ENCODE measurements at regions not wholly inside any gene's neighbourhood (a gene's known extent, or its start where the extent isn't known, plus 50 kb on each side); places are given as distances from the start of the nearest gene placed in this dataset.

GRCh38 chr3:174659511-174659910 lies 199.6 kb upstream of the NAALADL2 start:
- Histone ChIP-seq H3K4me3 (ENCODE audit: low read length) (no peak overlapping the region), H3K36me3 (ENCODE audit: insufficient read depth, low read length) (no peaks in the 10 kb centered on the region), H3K27me3 (ENCODE audit: insufficient read depth, low read length) (no peaks in the 10 kb centered on the region), H3K4me1 (ENCODE audit: insufficient read depth, low read length) (no peaks in the 10 kb centered on the region), H3K9ac (ENCODE audit: low read depth, low read length) (no peak overlapping the region), H3K27ac (ENCODE audit: low read depth, low read length) (no peak overlapping the region), H3K9me3 (ENCODE audit: insufficient read depth, low read depth, low read length) (no peaks in the 10 kb centered on the region)
- WGBS = 90% methylated on average over 3 of the region's 3 CpGs

- H3K4me3 ChIP-seq (ENCODE audit: low read length) = no peak overlapping the region
- 97% methylated on average over 2 of the region's 3 CpGs for WGBS
Measured at GRCh38 chr3:174662653-174663052, 196.5 kb upstream of the NAALADL2 start.

GRCh38 chr3:174667386-174667785 lies 191.7 kb upstream of the NAALADL2 start:
- Histone ChIP-seq H3K27me3 (ENCODE audit: insufficient read depth, low read length) (no peaks in the 10 kb centered on the region), H3K9ac (ENCODE audit: low read depth, low read length) (no peak overlapping the region), H3K4me3 (ENCODE audit: low read length) (no peak overlapping the region), H3K36me3 (ENCODE audit: insufficient read depth, low read length) (no peaks in the 10 kb centered on the region), H3K27ac (ENCODE audit: low read depth, low read length) (no peak overlapping the region), H3K9me3 (ENCODE audit: insufficient read depth, low read depth, low read length) (no peaks in the 10 kb centered on the region), H3K4me1 (ENCODE audit: insufficient read depth, low read length) (no peaks in the 10 kb centered on the region)
- WGBS = 96% methylated on average over 1 of the region's 1 CpG

More at GRCh38 chr3:174662653-174663052, 196.5 kb upstream of the NAALADL2 start:
- Histone ChIP-seq H3K27ac (ENCODE audit: low read depth, low read length) (no peak overlapping the region), H3K4me1 (ENCODE audit: insufficient read depth, low read length) (no peaks in the 10 kb centered on the region), H3K9me3 (ENCODE audit: insufficient read depth, low read depth, low read length) (no peaks in the 10 kb centered on the region), H3K36me3 (ENCODE audit: insufficient read depth, low read length) (no peaks in the 10 kb centered on the region), H3K9ac (ENCODE audit: low read depth, low read length) (no peak overlapping the region), H3K27me3 (ENCODE audit: insufficient read depth, low read length) (no peaks in the 10 kb centered on the region)

- Histone ChIP-seq H3K9me3 (ENCODE audit: insufficient read depth, low read depth, low read length) (no peaks in the 10 kb centered on the region), H3K4me1 (ENCODE audit: insufficient read depth, low read length) (no peaks in the 10 kb centered on the region), H3K36me3 (ENCODE audit: insufficient read depth, low read length) (no peaks in the 10 kb centered on the region), H3K27me3 (ENCODE audit: insufficient read depth, low read length) (no peaks in the 10 kb centered on the region), H3K4me3 (ENCODE audit: low read length) (no peak overlapping the region), H3K9ac (ENCODE audit: low read depth, low read length) (no peak overlapping the region), H3K27ac (ENCODE audit: low read depth, low read length) (no peak overlapping the region)
- 100% methylated on average over 1 of the region's 2 CpGs for WGBS
Measured at GRCh38 chr3:174675406-174675805, 183.7 kb upstream of the NAALADL2 start.

GRCh38 chr3:174681784-174682183 lies 177.3 kb upstream of the NAALADL2 start:
- no peaks in the 10 kb centered on the region for H3K27me3 ChIP-seq (ENCODE audit: insufficient read depth, low read length)
- no peak overlapping the region for H3K27ac ChIP-seq (ENCODE audit: low read depth, low read length)
- no peak overlapping the region for H3K4me3 ChIP-seq (ENCODE audit: low read length)
- no peaks in the 10 kb centered on the region for H3K36me3 ChIP-seq (ENCODE audit: insufficient read depth, low read length)
- 92% methylated on average over 1 of the region's 1 CpG for WGBS
- no peaks in the 10 kb centered on the region for H3K4me1 ChIP-seq (ENCODE audit: insufficient read depth, low read length)
- H3K9me3 ChIP-seq (ENCODE audit: insufficient read depth, low read depth, low read length) = no peaks in the 10 kb centered on the region
- H3K9ac ChIP-seq (ENCODE audit: low read depth, low read length) = no peak overlapping the region

- WGBS = 93% methylated on average over 4 of the region's 4 CpGs
- Histone ChIP-seq H3K36me3 (ENCODE audit: insufficient read depth, low read length) (no peaks in the 10 kb centered on the region), H3K27ac (ENCODE audit: low read depth, low read length) (no peak overlapping the region), H3K4me3 (ENCODE audit: low read length) (no peak overlapping the region), H3K4me1 (ENCODE audit: insufficient read depth, low read length) (0 out of 2 replicates have a peak, but pooled peaks cover 3% of the 10 kb centered on the region), H3K9ac (ENCODE audit: low read depth, low read length) (no peak overlapping the region), H3K9me3 (ENCODE audit: insufficient read depth, low read depth, low read length) (no peaks in the 10 kb centered on the region), H3K27me3 (ENCODE audit: insufficient read depth, low read length) (no peaks in the 10 kb centered on the region)
Measured at GRCh38 chr3:174685796-174686195, 173.3 kb upstream of the NAALADL2 start.

- WGBS = 100% methylated on average over 1 of the region's 1 CpG
- H3K36me3 ChIP-seq (ENCODE audit: insufficient read depth, low read length) = no peaks in the 10 kb centered on the region
- H3K9me3 ChIP-seq (ENCODE audit: insufficient read depth, low read depth, low read length) = no peaks in the 10 kb centered on the region
- no peak overlapping the region for H3K27ac ChIP-seq (ENCODE audit: low read depth, low read length)
- no peak overlapping the region for H3K9ac ChIP-seq (ENCODE audit: low read depth, low read length)
- peaks cover 7% of the 10 kb centered on the region; the same call in 1 of the 2 replicates for H3K4me1 ChIP-seq (ENCODE audit: insufficient read depth, low read length)
- H3K27me3 ChIP-seq (ENCODE audit: insufficient read depth, low read length) = no peaks in the 10 kb centered on the region
- no peak overlapping the region for H3K4me3 ChIP-seq (ENCODE audit: low read length)
Measured at GRCh38 chr3:174697310-174697709, 161.8 kb upstream of the NAALADL2 start.

- no peaks in the 10 kb centered on the region for H3K27me3 ChIP-seq (ENCODE audit: insufficient read depth, low read length)
- H3K27ac ChIP-seq (ENCODE audit: low read depth, low read length) = no peak overlapping the region
- H3K4me1 ChIP-seq (ENCODE audit: insufficient read depth, low read length) = peaks cover 7% of the 10 kb centered on the region; the same call in 1 of the 2 replicates
- H3K9me3 ChIP-seq (ENCODE audit: insufficient read depth, low read depth, low read length) = no peaks in the 10 kb centered on the region
- no peak overlapping the region for H3K4me3 ChIP-seq (ENCODE audit: low read length)
- H3K36me3 ChIP-seq (ENCODE audit: insufficient read depth, low read length) = no peaks in the 10 kb centered on the region
- no peak overlapping the region for H3K9ac ChIP-seq (ENCODE audit: low read depth, low read length)
Measured at GRCh38 chr3:174700736-174701135, 158.4 kb upstream of the NAALADL2 start.

- H3K4me3 ChIP-seq (ENCODE audit: low read length) = no peak overlapping the region
- H3K4me1 ChIP-seq (ENCODE audit: insufficient read depth, low read length) = no peaks in the 10 kb centered on the region
- no peaks in the 10 kb centered on the region for H3K36me3 ChIP-seq (ENCODE audit: insufficient read depth, low read length)
- 79% methylated on average over 2 of the region's 2 CpGs for WGBS
- no peaks in the 10 kb centered on the region for H3K27me3 ChIP-seq (ENCODE audit: insufficient read depth, low read length)
- no peaks in the 10 kb centered on the region for H3K9me3 ChIP-seq (ENCODE audit: insufficient read depth, low read depth, low read length)
- no peak overlapping the region for H3K9ac ChIP-seq (ENCODE audit: low read depth, low read length)
- no peak overlapping the region for H3K27ac ChIP-seq (ENCODE audit: low read depth, low read length)
Measured at GRCh38 chr3:174710612-174711011, 148.5 kb upstream of the NAALADL2 start.

- no peak overlapping the region for H3K27ac ChIP-seq (ENCODE audit: low read depth, low read length)
- H3K9ac ChIP-seq (ENCODE audit: low read depth, low read length) = no peak overlapping the region
- no peaks in the 10 kb centered on the region for H3K9me3 ChIP-seq (ENCODE audit: insufficient read depth, low read depth, low read length)
- no peaks in the 10 kb centered on the region for H3K36me3 ChIP-seq (ENCODE audit: insufficient read depth, low read length)
- no peaks in the 10 kb centered on the region; the same call in 1 of the 2 replicates for H3K4me1 ChIP-seq (ENCODE audit: insufficient read depth, low read length)
- H3K4me3 ChIP-seq (ENCODE audit: low read length) = no peak overlapping the region
- H3K27me3 ChIP-seq (ENCODE audit: insufficient read depth, low read length) = no peaks in the 10 kb centered on the region
Measured at GRCh38 chr3:174715386-174715785, 143.7 kb upstream of the NAALADL2 start.

GRCh38 chr3:174716956-174717505 lies 142.1 kb upstream of the NAALADL2 start:
- no peaks in the 10 kb centered on the region for H3K9me3 ChIP-seq (ENCODE audit: insufficient read depth, low read depth, low read length)
- H3K4me1 ChIP-seq (ENCODE audit: insufficient read depth, low read length) = no peaks in the 10 kb centered on the region; the same call in 1 of the 2 replicates
- WGBS = 96% methylated on average over 2 of the region's 2 CpGs
- no peaks in the 10 kb centered on the region for H3K36me3 ChIP-seq (ENCODE audit: insufficient read depth, low read length)
- H3K4me3 ChIP-seq (ENCODE audit: low read length) = no peak overlapping the region
- no peak overlapping the region for H3K27ac ChIP-seq (ENCODE audit: low read depth, low read length)
- no peaks in the 10 kb centered on the region for H3K27me3 ChIP-seq (ENCODE audit: insufficient read depth, low read length)
- no peak overlapping the region for H3K9ac ChIP-seq (ENCODE audit: low read depth, low read length)

- Histone ChIP-seq H3K4me1 (ENCODE audit: insufficient read depth, low read length) (no peaks in the 10 kb centered on the region; the same call in 1 of the 2 replicates), H3K9me3 (ENCODE audit: insufficient read depth, low read depth, low read length) (no peaks in the 10 kb centered on the region), H3K36me3 (ENCODE audit: insufficient read depth, low read length) (no peaks in the 10 kb centered on the region), H3K4me3 (ENCODE audit: low read length) (no peak overlapping the region), H3K27ac (ENCODE audit: low read depth, low read length) (no peak overlapping the region), H3K9ac (ENCODE audit: low read depth, low read length) (no peak overlapping the region), H3K27me3 (ENCODE audit: insufficient read depth, low read length) (no peaks in the 10 kb centered on the region)
- 93% methylated on average over 5 of the region's 5 CpGs for WGBS
Measured at GRCh38 chr3:174720717-174721116, 138.4 kb upstream of the NAALADL2 start.
